Muscle of arm (tissue), 1 donor: ENCODE measurements at regions not wholly inside any gene's neighbourhood (a gene's known extent, or its start where the extent isn't known, plus 50 kb on each side); places are given as distances from the start of the nearest gene placed in this dataset.
"Not testable (repeated sequence)": the region's sequence is repeated elsewhere in the genome, so short reads cannot be mapped to it uniquely, and the experiment has no call there.

Experiments
- DNase-seq: peaks from one replicate; pipeline ENCODE4 v3.0.0-alpha.2; 2013

DNA sequence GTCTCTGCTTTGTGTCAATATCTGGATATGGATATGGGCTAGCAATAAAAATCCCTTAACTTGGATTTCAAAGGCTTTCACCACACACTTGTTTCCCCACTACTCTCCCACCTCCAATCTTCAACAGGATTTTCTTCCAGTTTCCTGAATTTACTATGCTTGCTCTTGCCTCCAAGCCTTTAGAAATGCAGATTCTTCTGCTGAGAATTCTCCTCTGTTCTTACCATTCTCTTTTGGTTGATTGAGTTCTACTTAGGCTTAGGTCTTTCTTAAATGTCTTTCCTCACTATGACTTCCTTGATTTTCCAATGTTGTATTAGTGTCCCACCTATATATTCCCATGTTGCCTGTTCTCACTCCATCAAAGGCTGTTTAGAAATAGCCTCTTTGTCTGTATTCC, 1502.4 kb upstream of the TENM4 start:
- no peak for DNase-seq

DNA sequence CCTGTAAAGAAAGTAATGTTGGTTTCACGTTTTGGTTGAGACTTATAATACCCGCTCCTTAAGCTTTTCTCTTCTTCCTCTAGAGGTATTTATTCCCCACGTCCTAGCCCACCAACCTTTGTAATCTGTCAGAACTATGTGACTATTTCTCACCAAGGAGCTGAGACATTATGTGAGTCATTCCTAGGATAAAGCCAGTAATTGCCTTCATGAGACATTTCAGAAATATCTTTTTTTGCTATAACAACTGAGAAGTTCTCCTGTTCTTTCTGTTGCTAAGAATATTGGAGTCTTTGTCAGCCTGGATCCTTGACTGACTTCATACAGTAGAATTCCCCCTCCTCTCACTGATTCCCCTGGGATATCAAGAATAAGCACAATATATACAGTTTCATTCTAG, 1497.0 kb upstream of the TENM4 start:
- DNase-seq, result no peak

DNA sequence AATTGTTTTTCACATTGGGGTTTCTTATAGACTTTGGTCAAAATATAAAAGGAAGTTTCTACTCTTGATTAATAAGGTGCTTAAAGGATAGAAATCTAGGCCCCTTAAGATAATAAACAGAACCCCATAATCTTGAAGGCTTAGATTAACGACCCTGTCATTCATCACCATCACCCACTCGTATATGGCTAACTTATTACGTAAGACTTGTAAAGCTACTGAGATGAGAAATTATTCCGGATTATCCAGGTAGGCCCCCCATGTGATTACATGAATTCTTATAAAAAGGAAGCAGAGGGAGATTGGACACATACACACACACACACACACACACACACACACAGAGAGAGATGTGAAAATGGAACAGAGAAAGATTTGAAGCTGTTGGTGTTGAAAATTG, 1489.2 kb upstream of the TENM4 start:
- DNase-seq, result no peak

DNA sequence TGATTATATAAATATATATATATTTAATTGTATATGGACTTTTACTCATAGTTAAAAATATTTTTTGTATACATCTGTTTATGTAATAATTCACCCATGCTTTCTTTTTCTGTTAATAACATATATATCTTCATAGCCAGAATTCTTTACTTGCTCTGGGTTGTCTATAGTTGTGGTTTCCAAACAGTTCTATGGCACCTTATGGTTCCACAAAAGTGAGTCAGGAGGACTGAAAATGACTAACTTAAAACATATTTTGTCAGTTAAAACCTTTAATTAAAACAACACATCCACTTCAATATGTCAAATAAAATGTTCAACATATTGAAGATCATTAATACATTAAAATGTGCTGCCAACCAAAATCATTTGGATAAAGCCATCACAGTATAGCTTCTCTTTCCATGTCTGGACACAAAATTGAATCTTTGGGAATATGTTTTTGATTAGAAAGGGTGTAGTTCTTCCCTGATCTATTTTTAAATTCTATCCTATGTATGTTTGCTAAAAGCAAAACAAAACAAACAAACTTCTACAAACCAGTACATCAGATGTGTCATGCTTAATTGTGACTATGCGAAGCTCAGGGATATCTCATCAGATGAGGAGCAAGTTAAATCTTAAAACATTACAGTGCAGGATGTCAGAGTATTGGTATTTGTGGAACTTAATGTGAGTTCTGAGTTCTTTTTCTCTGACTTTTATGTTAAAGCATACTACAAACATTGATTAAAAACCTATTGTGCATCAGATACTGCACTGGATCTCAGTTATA, 1488.4 kb upstream of the TENM4 start:
- DNase-seq, result no peak

DNA sequence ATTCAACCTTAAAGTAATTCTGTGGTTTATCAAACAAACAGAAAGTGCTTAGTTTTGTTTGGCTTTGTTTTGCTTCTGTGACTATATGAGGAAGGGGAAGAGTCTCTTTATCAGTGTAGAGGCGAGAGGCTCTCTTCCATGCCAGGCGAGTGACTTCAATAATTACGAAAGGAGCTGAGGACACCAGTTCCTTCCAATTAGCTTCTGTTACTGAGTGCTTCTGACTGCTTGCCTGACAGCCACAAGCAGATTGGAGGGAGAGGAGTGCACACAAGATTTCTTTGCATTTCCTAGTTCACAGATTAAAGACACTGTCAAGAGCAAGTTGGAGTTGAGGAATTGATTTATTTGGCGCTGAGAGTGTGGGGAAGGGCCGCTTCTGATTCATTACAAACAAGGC, 1484.5 kb upstream of the TENM4 start:
- no peak for DNase-seq

DNA sequence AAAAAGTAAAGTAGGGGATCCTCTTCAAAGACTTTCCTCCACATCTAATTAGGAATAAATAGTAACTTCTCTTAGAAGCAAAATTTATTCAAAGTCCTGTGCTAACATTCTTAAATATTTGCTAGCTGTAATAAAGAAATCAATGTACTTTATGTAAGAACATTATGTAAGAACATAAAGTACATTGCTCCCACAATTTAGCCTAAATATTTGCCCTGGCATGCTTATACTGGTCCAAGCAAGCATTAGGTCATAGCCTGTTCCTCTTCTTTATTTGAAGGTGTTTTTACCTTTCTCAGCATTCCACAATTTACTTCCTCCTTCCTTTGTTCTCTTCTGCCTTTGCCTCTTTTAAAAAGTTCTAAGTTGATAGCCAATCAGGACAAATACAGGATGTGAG, 1480.5 kb upstream of the TENM4 start:
- DNase-seq, result not testable (repeated sequence)

DNA sequence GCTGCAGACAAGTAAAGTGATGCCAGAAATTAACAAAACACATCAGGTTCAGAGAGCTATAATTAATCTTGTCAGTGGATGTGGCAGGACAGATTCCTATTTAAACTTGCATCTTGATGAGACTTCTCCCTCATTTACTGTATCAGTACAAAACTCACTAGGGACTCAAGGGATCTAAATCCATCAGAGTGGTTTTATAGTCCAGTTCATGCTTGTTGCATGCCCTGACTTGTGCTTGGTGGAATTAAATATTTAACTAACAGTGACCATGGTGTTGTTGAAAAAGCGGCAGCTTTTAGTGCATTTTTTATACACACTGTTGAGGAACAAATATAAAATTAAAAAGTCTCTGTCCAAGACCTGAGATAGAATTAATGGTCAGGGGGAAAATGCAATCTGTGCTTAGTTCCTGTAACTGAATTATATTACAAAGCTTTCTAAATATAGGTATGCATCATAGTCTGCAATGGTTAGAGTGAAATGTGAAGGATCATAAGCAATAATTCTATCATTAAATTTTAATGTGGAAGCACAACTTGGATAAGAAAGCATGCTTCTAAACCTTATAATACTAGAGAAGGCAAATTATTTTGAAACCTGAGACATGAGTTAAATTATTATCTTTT, 1475.5 kb upstream of the TENM4 start:
- no peak for DNase-seq

DNA sequence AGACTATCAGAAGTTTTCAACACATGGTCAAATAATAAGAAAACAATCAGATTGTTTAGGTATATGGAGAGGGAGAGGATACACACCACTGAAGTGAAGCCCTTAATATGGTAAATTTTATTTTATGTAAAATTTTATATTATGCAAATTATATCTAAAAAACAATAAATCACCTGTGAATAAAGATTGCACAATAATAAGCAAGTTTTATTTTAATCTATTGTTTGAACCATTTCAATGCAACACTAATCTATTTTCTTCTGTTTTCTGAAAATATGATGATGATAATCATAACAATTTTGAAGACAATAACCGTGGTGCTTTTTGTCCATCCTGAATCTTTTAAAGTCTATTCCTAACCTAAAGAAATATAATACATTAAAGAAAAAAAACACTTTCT, 1473.5 kb upstream of the TENM4 start:
- DNase-seq, result no peak

DNA sequence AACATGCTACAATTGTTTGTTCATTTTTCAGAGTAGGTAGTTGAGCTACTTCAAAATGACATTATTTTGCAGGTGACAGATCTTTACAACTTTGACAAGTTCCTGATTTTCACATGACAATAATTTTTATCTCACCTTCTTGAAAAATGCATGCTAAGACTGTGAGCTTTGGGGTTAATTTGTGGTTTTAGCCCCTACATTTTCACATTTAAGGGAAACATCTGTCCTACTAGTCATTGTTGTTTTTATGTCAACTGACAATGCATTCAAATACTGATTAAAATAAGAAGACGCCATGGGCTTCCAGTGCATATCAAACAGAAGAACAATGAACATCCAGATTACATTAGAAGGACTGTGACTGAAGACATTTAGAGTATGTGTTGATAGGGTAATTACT, 1470.8 kb upstream of the TENM4 start:
- no peak for DNase-seq

DNA sequence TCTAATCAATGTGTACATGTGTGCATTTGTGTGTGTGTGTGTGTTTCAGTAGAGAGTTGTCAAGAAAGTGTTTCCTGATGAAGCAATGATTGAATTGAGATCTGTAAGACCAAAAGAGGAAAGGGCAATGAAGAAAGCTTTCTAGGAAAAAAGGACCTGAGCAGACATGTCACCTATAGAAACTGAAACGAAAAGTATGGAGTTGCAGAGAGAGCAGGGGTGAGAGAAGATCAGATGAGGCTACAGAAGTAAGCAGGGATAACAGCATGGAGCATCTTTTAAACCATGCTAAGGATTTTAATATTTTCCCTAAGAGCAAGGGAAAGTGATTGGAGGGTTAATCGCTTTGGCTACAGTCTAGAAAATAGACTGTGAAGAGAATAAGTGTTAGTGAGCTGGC, 1459.4 kb upstream of the TENM4 start:
- no peak for DNase-seq

DNA sequence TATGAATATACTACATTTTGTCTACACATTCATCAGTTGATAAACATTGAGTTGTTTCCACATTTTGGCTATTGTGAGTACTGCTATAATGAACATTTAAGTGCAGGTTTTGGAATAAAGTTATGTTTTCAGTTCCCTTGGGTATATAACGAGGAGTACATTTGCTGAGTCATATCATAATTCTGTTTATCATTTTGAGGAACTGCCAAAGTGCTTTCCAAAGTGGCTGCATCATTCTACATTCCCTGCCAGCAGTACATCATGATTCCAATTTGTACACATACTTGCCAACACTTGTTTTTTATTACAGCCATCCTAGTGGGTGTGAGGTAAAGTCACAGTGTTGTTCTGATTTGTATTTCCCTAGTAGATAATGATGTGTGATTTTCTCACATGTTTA, 1458.6 kb upstream of the TENM4 start:
- DNase-seq, result peak; percentile 6

DNA sequence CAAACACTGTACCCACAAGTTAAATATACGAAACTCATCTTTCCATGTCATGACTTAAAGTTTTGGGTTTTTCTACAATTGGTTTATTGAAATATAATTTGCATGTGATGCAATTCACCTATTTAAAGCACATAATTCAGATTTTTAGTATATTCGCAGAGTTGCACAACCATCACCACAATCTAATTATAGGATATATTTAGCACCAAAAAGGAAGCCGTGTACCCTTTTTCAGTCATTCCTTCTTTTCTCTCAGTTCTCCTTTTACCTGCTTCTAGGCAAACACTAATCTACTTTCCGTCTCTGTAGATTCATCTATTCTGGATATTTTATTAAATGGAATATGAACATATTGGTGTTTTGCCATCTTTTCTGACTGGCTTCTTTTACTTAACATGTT, 1458.1 kb upstream of the TENM4 start:
- DNase-seq, result no peak

DNA sequence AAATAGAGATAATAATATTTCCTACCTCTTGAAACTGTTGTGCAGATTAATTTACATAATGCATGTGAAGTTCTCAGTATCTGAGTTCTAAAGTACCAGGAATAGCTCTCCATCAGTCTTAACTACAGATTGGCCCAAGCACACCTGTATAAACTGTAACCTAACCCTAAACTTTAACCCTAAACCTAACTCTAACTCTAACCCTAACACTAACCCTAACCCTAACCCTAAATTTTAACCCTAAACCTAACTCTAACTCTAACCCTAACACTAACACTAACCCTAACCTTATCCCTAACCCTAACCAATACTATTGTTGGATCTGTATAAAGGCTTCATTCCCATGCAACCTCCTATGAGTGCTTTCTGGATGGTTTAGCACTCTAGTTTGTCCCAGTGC, 1445.9 kb upstream of the TENM4 start:
- DNase-seq, result no peak

DNA sequence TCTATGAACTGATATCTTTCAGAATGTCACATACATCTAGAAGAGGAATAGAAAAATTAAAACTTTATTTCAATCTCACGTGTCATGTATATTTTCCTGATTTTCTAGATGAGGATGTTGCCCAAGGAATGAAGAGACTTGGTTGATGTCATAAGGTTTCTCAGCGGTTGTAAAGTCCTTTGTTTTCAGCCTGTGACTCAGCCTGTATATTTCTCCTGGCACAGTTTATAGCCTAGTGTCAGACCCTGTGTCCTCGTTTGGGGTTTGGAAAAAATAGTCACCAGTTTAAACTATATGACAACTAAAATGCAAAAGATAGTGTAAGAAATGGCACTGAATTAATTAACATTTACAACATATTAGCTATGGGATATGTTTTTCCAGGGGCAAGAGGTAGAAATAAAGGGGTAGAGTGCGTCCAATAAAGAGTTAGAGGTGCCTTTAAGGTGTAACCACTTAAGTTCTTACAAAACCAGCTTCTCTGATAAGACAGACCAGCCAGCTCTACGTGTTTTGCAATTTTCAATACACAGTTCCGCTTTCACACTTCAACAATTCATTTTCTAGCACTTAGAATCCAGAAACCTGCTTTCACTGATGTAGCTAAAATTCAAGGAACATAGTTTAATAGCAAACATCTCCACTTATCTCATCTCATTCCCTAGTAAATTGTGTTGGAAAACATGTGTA, 1432.6 kb upstream of the TENM4 start:
- no peak for DNase-seq

DNA sequence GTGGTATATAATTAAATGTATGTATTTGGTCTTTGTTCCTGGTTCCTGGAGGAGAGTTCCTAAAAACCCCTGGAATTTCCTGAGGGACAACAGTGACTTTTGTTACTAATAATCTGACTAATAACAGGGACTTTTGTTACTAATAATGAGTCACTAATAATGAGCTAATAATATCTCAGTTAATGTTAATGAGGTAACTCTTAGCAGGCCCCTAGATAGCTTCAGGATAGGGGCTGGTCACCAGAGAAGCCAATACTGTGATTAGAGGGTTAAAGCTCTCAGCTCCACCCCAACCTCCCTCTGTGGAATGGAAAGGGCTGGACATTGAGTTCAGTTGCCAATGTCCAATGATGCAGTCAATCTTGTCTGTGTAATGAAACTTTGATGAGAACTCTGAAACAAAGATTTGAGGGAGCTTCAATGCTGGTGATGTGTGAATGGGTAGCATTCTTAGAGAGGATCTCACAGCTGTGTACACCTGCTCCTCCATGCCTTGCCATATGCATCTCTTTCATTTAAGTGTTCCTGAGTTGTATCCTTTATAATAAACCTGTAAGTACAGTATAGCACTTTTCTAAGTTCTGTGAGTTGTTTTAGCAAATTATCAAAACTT, 1431.4 kb upstream of the TENM4 start:
- no peak for DNase-seq

DNA sequence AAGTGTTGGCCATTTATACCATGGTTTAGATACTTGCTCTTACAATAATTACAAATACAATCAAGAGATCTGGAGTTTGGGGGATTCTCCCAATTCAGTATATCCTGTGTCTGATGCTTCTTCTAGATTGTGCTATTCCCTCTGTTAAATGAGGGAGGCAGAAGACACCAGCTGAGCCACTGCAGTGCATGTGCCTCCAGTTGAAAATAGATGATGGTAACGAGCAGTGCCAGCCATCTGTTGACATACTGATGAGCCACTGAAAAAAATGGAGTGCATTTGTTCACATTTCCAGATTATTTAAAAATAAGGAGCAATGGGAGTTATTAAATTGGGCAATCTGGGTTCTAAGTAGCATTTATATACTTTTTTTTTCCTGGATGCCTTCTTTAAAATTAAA, 1428.0 kb upstream of the TENM4 start:
- DNase-seq, result no peak

DNA sequence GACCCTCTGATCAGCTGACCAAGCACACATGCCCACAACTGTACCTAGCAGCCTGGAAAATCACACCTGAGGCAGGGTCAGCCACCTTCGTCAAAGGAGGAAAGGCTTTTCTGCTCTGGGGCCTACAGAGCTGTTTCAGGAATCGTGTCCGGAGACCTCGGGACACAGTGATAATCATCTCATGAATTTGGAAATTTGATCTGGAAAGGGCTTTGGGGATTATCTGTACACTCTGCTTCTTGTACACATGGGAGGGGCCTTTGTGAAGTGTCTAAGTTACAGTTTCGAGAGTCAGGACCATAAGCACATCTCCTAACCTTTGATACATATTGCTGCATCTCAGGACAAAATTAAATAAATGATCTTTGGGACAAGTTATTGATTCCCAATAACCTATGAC, 1421.2 kb upstream of the TENM4 start:
- no peak for DNase-seq

DNA sequence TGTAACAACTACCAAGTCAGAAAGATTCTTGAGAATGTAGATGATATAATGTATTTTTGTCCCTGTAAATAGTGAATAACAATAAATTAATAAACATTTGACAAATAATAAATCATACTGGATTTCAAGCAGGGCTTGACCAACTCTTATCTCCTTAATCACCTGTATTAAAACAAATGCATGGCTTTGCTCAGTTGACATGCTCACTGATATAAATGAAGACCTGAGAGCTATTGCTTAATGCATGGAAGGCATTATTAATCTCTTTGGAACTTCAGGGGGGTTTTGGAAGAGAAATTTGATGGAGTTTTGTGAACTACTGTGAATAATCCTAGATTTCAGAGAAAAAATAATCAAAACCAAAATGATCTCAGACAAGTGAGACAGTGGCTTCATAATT, 1420.4 kb upstream of the TENM4 start:
- DNase-seq, result no peak

DNA sequence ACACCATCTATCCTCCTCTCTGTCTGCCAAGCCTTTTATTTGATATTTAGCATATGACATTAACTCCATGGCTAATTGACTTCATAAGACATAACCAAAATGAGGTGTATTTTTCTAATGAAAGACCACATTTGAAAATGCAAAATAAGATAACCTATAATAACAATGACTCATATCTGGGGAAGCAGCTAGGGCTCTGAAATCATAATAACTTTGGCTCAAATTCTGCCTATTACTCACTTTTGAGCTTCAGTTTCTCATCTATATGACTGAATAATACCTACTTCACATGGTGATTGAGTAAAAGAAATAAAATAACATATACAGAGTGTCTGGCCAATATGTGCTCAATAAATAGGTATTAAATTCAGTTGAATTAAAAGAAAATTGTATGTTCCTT, 1419.8 kb upstream of the TENM4 start:
- no peak for DNase-seq

DNA sequence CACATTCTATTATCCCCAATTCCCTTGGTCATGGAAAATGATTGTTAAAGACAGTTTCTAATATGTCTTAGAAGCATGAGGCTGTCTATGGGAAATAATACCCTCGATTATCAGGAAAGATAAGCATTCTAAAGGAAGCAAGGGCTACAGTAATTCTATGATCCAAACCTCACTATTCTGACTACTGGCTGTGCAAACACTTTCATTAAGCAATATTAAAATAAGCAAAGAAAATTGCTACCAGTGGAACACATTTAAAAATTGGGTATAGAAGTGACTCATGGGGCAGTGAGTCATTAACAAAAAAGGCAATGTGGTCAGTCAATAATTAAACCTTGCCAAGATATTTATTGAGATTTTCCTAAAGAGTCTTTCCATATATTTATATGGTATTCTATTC, 1415.2 kb upstream of the TENM4 start:
- no peak for DNase-seq

DNA sequence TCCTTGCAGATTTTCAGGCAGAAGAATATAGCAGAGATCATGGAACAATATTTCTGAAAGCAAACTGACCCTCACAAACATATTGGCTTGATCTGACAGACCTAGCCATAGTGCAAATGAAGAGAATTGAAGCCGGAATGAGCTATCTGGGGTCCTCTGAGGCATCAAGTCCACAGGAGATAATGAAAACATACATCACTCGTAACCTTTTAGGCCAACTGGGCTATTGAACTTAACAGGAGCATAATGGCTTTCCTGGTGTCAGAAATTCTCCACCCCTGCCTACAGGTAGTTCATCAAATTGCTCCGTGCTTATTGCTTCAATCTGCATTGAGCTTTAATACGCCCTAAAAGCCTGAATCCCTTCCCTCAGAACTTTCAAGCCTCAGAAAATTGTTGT, 1414.6 kb upstream of the TENM4 start:
- DNase-seq, result no peak

DNA sequence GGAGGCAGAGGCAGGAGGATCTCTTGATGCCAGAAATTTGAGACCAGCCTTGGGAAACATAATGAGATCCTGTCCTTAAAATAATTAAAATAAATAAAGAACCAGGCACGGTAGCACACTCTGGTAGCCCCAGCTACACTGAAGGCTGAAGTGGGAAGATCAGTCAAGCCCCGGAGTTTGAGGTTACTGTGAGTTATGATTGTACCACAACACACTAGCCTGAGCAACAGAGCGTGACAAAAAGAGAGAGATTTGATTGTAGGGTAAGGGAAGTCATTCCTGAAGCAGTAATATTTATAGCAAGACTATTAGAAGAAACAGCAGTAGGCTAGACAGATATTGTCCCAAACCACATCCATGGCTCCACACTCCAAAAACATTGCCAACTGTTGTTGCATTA, 1408.4 kb upstream of the TENM4 start:
- DNase-seq, result no peak

DNA sequence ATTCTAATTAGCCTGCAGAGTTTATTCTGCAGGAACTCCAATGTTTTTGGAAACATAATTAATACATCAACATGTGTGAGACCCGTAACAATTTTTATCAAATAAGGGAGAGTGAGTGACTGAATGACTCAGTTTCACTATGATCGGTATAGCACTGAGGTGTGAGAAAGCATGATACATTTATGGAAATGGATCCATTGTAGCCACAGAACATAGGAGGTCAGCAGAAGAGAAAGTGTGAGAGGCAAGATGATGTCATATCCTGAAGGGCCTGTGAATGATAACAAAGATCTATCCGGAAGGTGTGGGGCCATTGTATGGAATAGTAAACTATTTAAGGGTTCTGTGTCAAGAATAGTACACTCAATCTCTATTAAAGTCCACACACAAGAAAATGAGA, 1406.1 kb upstream of the TENM4 start:
- no peak for DNase-seq
